GM19452 (cell line): ENCODE measurements at regions not wholly inside any gene's neighbourhood (a gene's known extent, or its start where the extent isn't known, plus 50 kb on each side); places are given as distances from the start of the nearest gene placed in this dataset.
"Not testable (repeated sequence)": the region's sequence is repeated elsewhere in the genome, so short reads cannot be mapped to it uniquely, and the experiment has no call there.

ENCODE experiments used
- ATAC-seq: cut with Tn5 transposase; IDR thresholded peaks from one replicate; pipeline ENCODE4 v1.9.1; 2021; ENCODE audit not compliant: unreplicated experiment

GRCh38 chr5:4013106-4013898, 417.7 kb downstream of the IRX1 start:
- no peak for ATAC-seq

- ATAC-seq = no peak
These were observed 420.1 kb downstream of the IRX1 start for GRCh38 chr5:4015709-4016108.

GRCh38 chr5:4017076-4017803, 421.6 kb downstream of the IRX1 start:
- no peak for ATAC-seq

- ATAC-seq = no peak
These were observed 422.4 kb downstream of the IRX1 start for GRCh38 chr5:4018007-4018406.

- no peak for ATAC-seq
These were observed 423.6 kb downstream of the IRX1 start for GRCh38 chr5:4019009-4019769.

- ATAC-seq = no peak
These were observed 424.2 kb downstream of the IRX1 start for GRCh38 chr5:4019841-4020240.

GRCh38 chr5:4020400-4020799, 424.8 kb downstream of the IRX1 start:
- no peak for ATAC-seq

- no peak for ATAC-seq
These were observed 426.5 kb downstream of the IRX1 start for GRCh38 chr5:4022056-4022670.

GRCh38 chr5:4023091-4023752, 427.6 kb downstream of the IRX1 start:
- no peak for ATAC-seq

GRCh38 chr5:4023753-4024335, 428.2 kb downstream of the IRX1 start:
- no peak for ATAC-seq

- ATAC-seq = no peak
These were observed 431.6 kb downstream of the IRX1 start for GRCh38 chr5:4027088-4027734.

GRCh38 chr5:4028384-4028783, 432.8 kb downstream of the IRX1 start:
- no peak for ATAC-seq

GRCh38 chr5:4033546-4033945, 437.9 kb downstream of the IRX1 start:
- ATAC-seq = not testable (repeated sequence)

- no peak for ATAC-seq
These were observed 441.2 kb downstream of the IRX1 start for GRCh38 chr5:4036861-4037260.

GRCh38 chr5:4038994-4039393, 443.4 kb downstream of the IRX1 start:
- no peak for ATAC-seq

- no peak for ATAC-seq
These were observed 446.7 kb downstream of the IRX1 start for GRCh38 chr5:4042311-4042710.

- no peak for ATAC-seq
These were observed 447.5 kb downstream of the IRX1 start for GRCh38 chr5:4043135-4043534.

GRCh38 chr5:4044881-4045280, 449.2 kb downstream of the IRX1 start:
- no peak for ATAC-seq

GRCh38 chr5:4048398-4048797, 452.8 kb downstream of the IRX1 start:
- no peak for ATAC-seq

GRCh38 chr5:4050203-4050602, 454.6 kb downstream of the IRX1 start:
- no peak for ATAC-seq
